OCI-LY7 (cell line): ENCODE measurements at regions not wholly inside any gene's neighbourhood (a gene's known extent, or its start where the extent isn't known, plus 50 kb on each side); places are given as distances from the start of the nearest gene placed in this dataset.

Source experiments
- CTCF ChIP-seq: fragments of 200-600 bp; sonication (generic); conservative IDR thresholded peaks from 2 replicates; pipeline ENCODE4 v1.5.1; 2014; ENCODE audit warnings: mild to moderate bottlenecking, antibody characterized with exemption, low read length, moderate library complexity, mixed read lengths
- EZH2phosphoT487 ChIP-seq: fragments of 200-600 bp; sonication (generic); IDR thresholded peaks from 2 replicates; pipeline ENCODE4 v1.6.1; 2018; ENCODE audit warnings: low read depth, borderline replicate concordance, mild to moderate bottlenecking, mixed run types, antibody characterized with exemption, low read length, moderate library complexity, mixed read lengths

DNA sequence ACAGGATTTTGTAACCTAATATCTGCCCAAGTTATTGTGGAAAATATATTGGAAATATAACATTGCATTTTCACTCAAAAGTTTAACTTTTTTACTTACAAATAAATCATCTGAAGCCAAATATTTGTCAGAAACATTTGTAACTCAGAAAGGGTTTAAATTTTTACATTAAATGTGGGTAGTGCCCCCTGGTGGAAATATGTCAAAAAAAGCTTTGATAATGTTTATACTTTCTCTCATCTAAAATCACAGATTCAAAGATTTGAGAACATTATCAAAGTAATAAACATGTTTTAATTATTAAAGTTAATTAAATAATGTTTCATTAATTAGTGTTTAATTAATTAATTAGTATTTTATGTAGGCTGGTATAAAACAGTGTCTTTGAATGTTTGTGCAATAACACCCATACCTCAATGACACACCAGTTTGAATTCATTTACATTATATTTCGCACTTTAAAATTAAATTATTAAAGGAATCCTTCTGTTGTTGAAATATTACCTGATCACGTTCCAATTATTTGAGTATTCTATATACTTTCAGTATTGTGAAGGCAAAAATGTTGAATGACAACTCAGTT, 320.1 kb upstream of the FKBP1C start:
- TF ChIP-seq CTCF (peak; percentile 80), EZH2phosphoT487 (no peak)
